SKM-1 treated with dmso at 0.1 percent for 144 hours (cell line): ENCODE measurements at regions not wholly inside any gene's neighbourhood (a gene's known extent, or its start where the extent isn't known, plus 50 kb on each side); places are given as distances from the start of the nearest gene placed in this dataset.
"Not testable (repeated sequence)": the region's sequence is repeated elsewhere in the genome, so short reads cannot be mapped to it uniquely, and the experiment has no call there.

Experiments used
- DNase-seq: peaks from one replicate; lab custom pipeline; 2025; ENCODE audit not compliant: unreplicated experiment; lab: John Stamatoyannopoulos, UW

GRCh38 chr2:17460371-17461086 is 57.7 kb downstream of the RAD51AP2 start:
- DNase-seq = no peak

DNA sequence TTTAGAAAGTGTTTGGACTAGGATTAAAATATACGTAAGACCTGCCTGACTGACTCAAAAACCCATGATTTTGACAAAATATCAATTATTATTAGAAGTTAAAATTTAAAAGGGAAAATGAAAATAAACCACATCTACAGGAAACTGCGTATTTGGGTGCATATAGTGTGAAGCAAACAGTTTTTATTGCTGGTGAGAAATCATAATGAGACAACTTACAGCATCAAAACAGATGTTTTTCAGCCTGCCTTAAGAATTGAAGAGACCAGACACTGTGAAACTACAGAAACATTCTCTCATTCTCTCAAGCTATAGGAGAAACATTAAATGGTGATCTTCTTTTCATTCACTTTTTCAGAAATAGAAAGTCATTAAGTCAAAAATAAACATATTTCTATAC is 62.9 kb downstream of the RAD51AP2 start:
- DNase-seq = no peak

DNA sequence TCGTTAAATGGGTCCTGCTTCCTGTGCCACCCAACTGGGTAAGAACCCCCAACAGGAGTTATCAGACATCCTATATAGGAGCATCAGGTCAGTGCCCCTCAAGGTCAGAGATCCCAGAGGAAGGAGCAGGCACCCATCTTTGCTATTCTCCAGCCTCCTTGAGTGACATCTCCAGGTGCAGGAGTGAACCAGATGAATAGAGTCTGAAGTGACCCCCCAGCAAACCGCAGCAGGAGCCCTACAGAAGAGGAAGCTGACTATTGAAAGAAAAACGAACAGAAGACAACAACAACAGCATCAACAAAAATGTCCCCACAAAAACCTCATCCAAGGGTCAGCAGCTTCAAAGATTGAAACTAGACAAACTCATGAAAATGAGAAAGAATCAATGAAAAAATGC is 72.0 kb downstream of the RAD51AP2 start:
- not testable (repeated sequence) for DNase-seq

- no peak for DNase-seq
These were observed 72.5 kb downstream of the RAD51AP2 start for GRCh38 chr2:17445744-17446143.

GRCh38 chr2:17442334-17442733 is 75.9 kb downstream of the RAD51AP2 start:
- DNase-seq = no peak

DNA sequence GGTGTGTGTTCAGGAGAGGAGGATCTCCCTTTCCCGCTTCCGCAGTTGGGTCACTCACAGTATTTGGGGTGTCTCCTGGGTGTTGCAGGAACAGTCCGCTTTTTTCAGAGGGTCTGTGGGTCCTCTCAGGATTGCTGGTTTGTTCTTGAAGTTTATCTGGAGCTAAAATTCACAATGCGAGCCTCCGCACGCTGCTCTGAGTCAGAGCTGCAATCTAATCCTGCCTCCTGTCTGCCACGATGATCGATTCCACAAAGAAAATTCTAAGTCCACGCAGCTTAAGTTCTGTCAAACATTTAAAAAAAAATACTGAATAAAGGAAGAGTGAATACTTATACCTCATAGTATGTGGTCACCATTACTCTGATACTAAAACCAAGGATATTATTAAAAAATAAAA is 76.5 kb downstream of the RAD51AP2 start:
- no peak for DNase-seq

GRCh38 chr2:17441055-17441771 is 77.0 kb downstream of the RAD51AP2 start:
- no peak for DNase-seq

DNA sequence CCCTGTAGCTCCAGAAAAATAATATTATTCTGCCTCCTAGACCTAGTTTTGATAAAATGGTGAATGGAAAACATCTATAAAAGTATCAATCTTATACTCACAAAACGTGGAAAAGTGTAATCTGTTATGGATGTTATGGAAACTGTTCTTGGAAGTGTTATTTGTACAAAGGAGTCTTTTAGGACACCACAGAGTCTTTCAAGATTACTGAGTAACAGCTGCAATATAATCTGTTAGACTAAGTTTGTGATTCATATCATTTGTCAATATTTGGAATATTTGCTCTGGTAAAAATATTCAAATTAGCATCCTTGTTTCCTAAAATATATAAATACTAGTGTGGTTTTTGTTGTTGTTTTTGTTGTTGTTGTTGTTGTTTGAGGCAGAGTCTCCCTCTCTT is 87.9 kb downstream of the RAD51AP2 start:
- DNase-seq = no peak

- DNase-seq = no peak
These were observed 89.1 kb downstream of the RAD51AP2 start for GRCh38 chr2:17429130-17429529.

DNA sequence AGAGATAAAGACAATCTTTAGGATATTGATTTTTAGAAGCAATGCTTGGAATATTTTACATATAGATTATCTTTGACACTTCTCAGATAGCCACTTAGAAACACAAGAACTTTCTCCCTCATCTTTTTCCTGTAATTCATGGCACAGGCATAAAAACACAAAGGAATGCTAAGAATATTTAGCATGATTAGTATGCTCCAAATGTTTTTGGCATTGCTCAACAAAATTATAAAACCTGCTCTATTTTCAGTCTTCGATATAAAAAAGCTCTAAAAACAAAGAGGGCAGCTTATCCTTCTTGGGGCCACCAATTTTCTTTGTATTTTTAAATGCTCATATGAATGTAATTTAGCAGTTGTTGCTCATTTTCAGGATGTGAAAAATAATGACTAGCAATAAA is 90.8 kb downstream of the RAD51AP2 start:
- no peak for DNase-seq

GRCh38 chr2:17426743-17427142 is 91.5 kb downstream of the RAD51AP2 start:
- DNase-seq = no peak

DNA sequence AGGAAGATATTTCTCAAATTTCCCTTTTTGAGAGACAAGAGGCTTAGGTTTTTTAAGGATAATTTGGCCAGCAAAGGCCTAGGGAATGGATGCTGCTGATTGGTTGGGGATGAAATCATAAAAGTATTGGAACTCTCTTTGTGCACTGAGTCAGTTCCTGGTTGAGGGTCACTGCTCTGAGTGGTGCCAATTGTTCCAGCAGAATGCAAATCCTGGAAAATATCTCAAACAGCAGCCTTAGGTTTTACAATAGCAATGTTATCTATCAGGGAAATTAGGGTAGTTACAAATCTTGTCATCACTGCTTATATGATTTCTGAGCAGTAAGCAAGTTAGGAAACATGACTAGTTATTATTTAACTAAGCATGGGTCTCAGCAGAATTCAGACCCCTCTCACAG is 96.2 kb downstream of the RAD51AP2 start:
- DNase-seq = no peak

DNA sequence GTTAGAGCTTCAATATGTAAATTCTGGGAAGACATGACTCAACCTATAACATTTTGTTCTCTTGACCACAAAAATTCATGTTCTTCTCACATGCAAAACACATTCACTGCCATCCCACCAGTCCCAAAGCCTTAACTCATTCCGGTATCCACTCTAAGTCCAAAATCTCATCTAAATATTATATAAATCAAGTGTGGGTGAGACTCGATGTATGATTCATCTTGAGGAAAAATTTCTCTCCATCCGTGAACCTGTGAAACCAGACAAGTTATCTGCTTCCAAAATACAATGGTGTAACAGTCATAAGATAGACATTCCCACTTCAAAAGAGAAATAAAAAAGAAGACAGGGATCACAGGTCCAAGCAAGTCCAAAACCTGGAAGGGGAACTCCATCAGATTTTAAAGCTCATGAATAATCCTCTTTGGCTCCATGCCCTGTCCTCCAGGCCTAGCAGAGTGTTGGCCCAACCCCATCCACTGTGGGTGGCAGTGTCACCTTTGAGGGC is 101.3 kb downstream of the RAD51AP2 start:
- no peak for DNase-seq

DNA sequence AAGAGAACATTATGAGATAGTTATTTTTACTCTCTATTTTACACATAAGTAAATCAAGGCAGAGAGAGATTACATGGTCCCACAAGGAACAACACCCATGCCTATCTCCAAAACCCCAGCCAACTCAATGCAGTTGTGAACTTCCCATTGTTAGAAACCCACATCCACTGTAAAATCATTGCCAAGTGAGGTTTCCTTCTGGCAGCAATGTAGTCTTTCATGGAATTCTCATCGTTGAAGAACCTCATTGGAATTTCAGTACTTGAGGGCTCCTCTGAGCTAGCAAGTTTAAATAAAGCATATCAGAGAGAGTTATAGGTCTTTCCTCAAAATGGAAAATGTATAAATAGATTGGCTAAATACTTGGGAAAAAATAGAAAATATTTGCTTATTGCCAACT is 105.2 kb downstream of the RAD51AP2 start:
- no peak for DNase-seq

DNA sequence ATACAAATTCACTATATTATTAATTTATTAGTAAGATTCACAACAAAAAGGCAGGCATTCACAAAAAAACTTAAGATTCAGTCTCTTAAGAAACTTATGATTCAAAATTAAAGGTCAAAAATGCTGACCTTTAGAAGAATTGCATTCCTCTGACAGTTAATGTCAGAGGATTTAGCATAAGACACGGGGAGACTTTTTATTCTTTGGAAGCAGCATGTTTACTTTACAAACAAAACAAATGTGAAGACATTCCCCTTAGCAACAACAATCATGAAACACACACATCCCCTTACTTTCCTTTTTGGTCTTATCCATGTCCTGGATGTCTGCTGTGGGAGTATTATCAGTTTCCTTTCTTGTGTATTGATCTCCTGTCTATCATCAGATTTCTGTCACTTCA is 117.1 kb downstream of the RAD51AP2 start:
- DNase-seq = no peak

DNA sequence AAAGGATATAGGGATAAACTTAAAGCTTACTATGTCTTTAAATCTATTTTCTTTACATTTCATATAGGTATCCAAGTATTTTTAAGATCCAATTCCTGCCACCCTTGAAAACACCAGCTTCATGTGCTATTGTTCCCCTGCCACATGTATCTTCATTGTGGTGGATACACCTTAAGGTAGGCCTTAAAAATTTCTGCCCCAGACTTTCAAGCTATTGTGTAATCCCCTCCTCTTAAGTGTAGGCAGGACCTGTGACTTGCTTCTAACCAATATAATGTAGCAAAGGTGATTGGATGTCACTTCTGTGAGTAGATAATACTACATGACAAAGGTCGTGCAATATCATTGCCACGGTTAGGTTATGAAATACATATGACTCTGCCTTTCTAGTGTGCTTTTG is 119.5 kb downstream of the RAD51AP2 start:
- no peak for DNase-seq

- no peak for DNase-seq
These were observed 129.4 kb downstream of the RAD51AP2 start for GRCh38 chr2:17388798-17389197.

DNA sequence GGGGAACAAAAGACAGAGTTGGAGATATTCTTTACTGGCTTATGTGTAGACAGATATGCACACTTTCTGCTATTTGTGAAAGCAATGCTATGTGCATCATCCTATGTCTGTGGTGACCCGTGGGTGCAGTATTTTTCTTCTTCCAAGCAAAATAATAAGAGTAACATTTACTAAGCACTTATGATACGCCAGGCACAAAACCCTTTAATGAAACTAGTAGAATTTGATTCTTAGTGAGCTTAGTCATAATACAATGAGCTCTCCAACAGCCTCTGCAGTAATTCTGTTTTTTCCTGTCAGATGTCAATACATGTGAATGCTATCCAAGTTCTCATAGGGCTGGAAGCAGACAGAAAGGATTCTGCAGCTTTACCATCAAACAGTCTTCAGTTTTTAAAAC is 130.6 kb downstream of the RAD51AP2 start:
- no peak for DNase-seq

DNA sequence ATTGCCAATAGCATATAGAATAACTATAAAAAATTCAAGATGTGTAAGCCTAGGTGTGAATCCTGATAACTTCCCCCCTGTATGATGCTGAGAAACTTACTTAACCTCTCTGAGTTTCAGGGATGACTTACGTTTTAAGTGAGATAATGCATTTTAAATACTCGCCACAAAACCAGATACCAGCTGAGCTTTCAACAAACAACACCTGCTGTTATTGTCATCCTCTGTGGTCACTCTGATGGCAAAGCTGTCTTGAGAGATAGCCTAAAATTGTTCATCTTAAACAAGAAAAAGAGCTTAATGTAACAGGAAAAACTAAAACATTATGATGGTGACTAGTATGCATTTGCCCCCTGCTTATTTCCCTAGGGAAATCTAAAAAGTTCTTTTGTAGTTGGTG is 131.5 kb downstream of the RAD51AP2 start:
- DNase-seq = no peak

- no peak for DNase-seq
These were observed 138.2 kb downstream of the RAD51AP2 start for GRCh38 chr2:17380003-17380402.

DNA sequence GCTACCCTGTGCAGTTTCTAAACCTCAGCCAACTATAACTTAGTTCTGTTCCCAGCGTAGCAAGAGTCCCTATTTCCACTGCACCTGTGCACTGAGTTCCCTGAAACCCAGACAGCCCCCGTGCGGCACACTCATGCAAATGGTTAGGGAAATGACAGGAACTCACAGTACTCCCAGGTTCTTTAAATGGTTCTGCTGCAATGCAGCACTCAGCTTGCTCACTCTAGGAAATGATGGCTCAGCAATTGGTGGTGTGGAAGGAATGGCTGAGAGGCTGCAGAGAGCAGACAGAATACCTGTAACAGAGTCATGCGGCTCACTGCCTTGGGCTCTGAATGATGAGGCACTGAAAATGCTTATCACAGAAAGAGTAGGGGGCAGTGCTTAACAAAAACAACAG is 143.0 kb downstream of the RAD51AP2 start:
- DNase-seq = no peak

- DNase-seq = no peak
These were observed 144.5 kb downstream of the RAD51AP2 start for GRCh38 chr2:17373741-17374140.

GRCh38 chr2:17373041-17373440 is 145.2 kb downstream of the RAD51AP2 start:
- DNase-seq = no peak
